BJ (cell line): ENCODE measurements at regions not wholly inside any gene's neighbourhood (a gene's known extent, or its start where the extent isn't known, plus 50 kb on each side); places are given as distances from the start of the nearest gene placed in this dataset.

ENCODE experiments used
- CTCF ChIA-PET: fragments of 350-600 bp; formaldehyde crosslinking; extraction: SDS; loops from one replicate; lab custom pipeline; 2021; ENCODE audit warnings: antibody characterized with exemption, inconsistent platforms; lab: Yijun Ruan, JAX
- POLR2A ChIA-PET: fragments of 300-600 bp; sonication (Branson Sonifier 250); formaldehyde crosslinking; extraction: SDS; loops from one replicate; lab custom pipeline; 2021; ENCODE audit warnings: antibody characterized with exemption; lab: Charles Lee
- DNase-seq: peaks from one replicate; pipeline ENCODE4 v3.0.0-alpha.2; 2011; ENCODE audit warnings: low read depth
- H3K27me3 ChIP-seq: 2 replicates; pipeline ENCODE4 v1.6.0; 2011; ENCODE audit warnings: low read length; ENCODE audit not compliant: control insufficient read depth, insufficient read depth
- H3K36me3 ChIP-seq: 2 replicates; pipeline ENCODE4 v1.5.1; 2011; ENCODE audit warnings: low read length; ENCODE audit not compliant: control insufficient read depth, insufficient read depth
- H3K4me3 ChIP-seq: 2 replicates; pipeline ENCODE4 v1.5.1; 2011; ENCODE audit warnings: low read depth, mild to moderate bottlenecking, control low read depth, low read length
- CTCF ChIP-seq: IDR thresholded peaks from 2 replicates; pipeline ENCODE4 v1.5.1; 2011; ENCODE audit warnings: low read depth, mild to moderate bottlenecking, control low read depth, inconsistent platforms, low read length, moderate library complexity; ENCODE audit not compliant: insufficient read depth

- Histone ChIP-seq H3K36me3 (no peaks in the 10 kb centered on the region), H3K27me3 (no peaks in the 10 kb centered on the region), H3K4me3 (no peak overlapping the region)
- TF ChIP-seq CTCF: no peak
- no peak for DNase-seq
- CTCF ChIA-PET: no interaction called here
- POLR2A ChIA-PET: no interaction called here
These were observed 50.2 kb upstream of the UBN2 start for GRCh38 chr7:139180700-139181311.
